Natural killer cell treated with Interleukin-12 subunit alpha and Interleukin-12 subunit beta and Interleukin-15 and Interleukin-18, amount 100 ng/mL, for 72 hours (primary cell): ENCODE measurements at regions not wholly inside any gene's neighbourhood (a gene's known extent, or its start where the extent isn't known, plus 50 kb on each side); places are given as distances from the start of the nearest gene placed in this dataset.
A peak's percentile ranks its signal among the peaks of the same experiment; 100 is the strongest.

Source experiments
- ATAC-seq, 2 donors: fragments of 150-1000 bp; cut with Tn5 transposase in 1 of 2; sonication (Bioruptor Pico), chemical (Tn5 transposase) in 1 of 2; 2 replicates each; pipeline ENCODE4 v1.10.0; 2021
- DNase-seq: peaks from one replicate; pipeline ENCODE4 v3.0.0; 2022; ENCODE audit warnings: low spot score
- H3K27ac Mint-ChIP-seq, 2 donors: 1 replicate in 1 of 2; 2 replicates in 1 of 2; pipeline ENCODE4 v1.8.0; 2022; ENCODE audit warnings: mixed read lengths in 2 of 2, mild to moderate bottlenecking in 1 of 2, moderate library complexity in 1 of 2
- H3K27me3 Mint-ChIP-seq, 2 donors: 1 replicate in 1 of 2; 2 replicates in 1 of 2; pipeline ENCODE4 v1.8.0; 2022; ENCODE audit warnings: mixed read lengths in 2 of 2
- H3K36me3 Mint-ChIP-seq: one replicate; pipeline ENCODE4 v1.8.0; 2022; ENCODE audit warnings: mixed read lengths
- H3K4me1 Mint-ChIP-seq, 2 donors: 1 replicate in 1 of 2; 2 replicates in 1 of 2; pipeline ENCODE4 v1.8.0; 2022; ENCODE audit warnings: low read depth in 2 of 2, mixed read lengths in 2 of 2, mild to moderate bottlenecking in 1 of 2
- H3K4me3 Mint-ChIP-seq: one replicate; pipeline ENCODE4 v1.8.0; 2022; ENCODE audit warnings: mixed read lengths
- H3K9me3 Mint-ChIP-seq: 2 replicates; pipeline ENCODE4 v1.8.0; 2022; ENCODE audit warnings: mixed read lengths

GRCh38 chr2:105989070-105989469 is 205.0 kb downstream of the UXS1 start:
- ATAC-seq (no peak), DNase-seq (no peak)
- Mint-ChIP-seq H3K27ac (no peak overlapping the region), H3K4me1 (no peaks in the 10 kb centered on the region), H3K4me3 (no peak overlapping the region), H3K9me3 (peaks cover 15% of the 10 kb centered on the region), H3K27me3 (peaks cover 3 to 6% of the 10 kb centered on the region in 2 donors), H3K36me3 (peaks cover 39% of the 10 kb centered on the region)

- no peak for ATAC-seq
- peaks cover 0 to 4% of the 10 kb centered on the region in 2 donors for H3K4me1 Mint-ChIP-seq
- no peak overlapping the region for H3K27ac Mint-ChIP-seq
- peaks cover 4% of the 10 kb centered on the region for H3K36me3 Mint-ChIP-seq
- H3K27me3 Mint-ChIP-seq, result peaks cover 10% of the 10 kb centered on the region in 2 donors
- no peak overlapping the region for H3K4me3 Mint-ChIP-seq
- DNase-seq, result no peak
- no peaks in the 10 kb centered on the region for H3K9me3 Mint-ChIP-seq
Observed at GRCh38 chr2:105977807-105978206, 216.3 kb downstream of the UXS1 start.

- H3K9me3 Mint-ChIP-seq, result no peaks in the 10 kb centered on the region
- H3K36me3 Mint-ChIP-seq, result peaks cover 4% of the 10 kb centered on the region
- ATAC-seq, result no peak
- H3K4me3 Mint-ChIP-seq, result no peak overlapping the region
- H3K27ac Mint-ChIP-seq, result no peak overlapping the region
- no peak for DNase-seq
- H3K4me1 Mint-ChIP-seq, result peaks cover 0 to 4% of the 10 kb centered on the region in 2 donors
- H3K27me3 Mint-ChIP-seq, result peaks cover 10% of the 10 kb centered on the region in 2 donors
Observed at GRCh38 chr2:105977212-105977611, 216.9 kb downstream of the UXS1 start.

- no peak overlapping the region for H3K27ac Mint-ChIP-seq
Observed at GRCh38 chr2:105974812-105975211, 219.3 kb downstream of the UXS1 start.

GRCh38 chr2:105972927-105973326 is 221.2 kb downstream of the UXS1 start:
- DNase-seq, result no peak
- Mint-ChIP-seq H3K27ac (no peak overlapping the region), H3K4me3 (no peak overlapping the region), H3K27me3 (peaks cover 10% of the 10 kb centered on the region in 2 donors), H3K36me3 (peaks cover 4% of the 10 kb centered on the region), H3K9me3 (no peaks in the 10 kb centered on the region), H3K4me1 (peaks cover 0 to 4% of the 10 kb centered on the region in 2 donors)
- ATAC-seq, result no peak

More at GRCh38 chr2:105974812-105975211, 219.3 kb downstream of the UXS1 start:
- ATAC-seq (no peak), DNase-seq (no peak)
- peaks cover 10% of the 10 kb centered on the region in 2 donors for H3K27me3 Mint-ChIP-seq
- no peaks in the 10 kb centered on the region for H3K9me3 Mint-ChIP-seq
- peaks cover 4% of the 10 kb centered on the region for H3K36me3 Mint-ChIP-seq
- H3K4me1 Mint-ChIP-seq, result peaks cover 0 to 4% of the 10 kb centered on the region in 2 donors
- no peak overlapping the region for H3K4me3 Mint-ChIP-seq

GRCh38 chr2:105972246-105972645 is 221.9 kb downstream of the UXS1 start:
- Mint-ChIP-seq H3K4me3 (no peak overlapping the region), H3K27ac (no peak overlapping the region), H3K36me3 (peaks cover 1% of the 10 kb centered on the region), H3K4me1 (peaks cover 0 to 4% of the 10 kb centered on the region in 2 donors), H3K27me3 (peaks cover 10% of the 10 kb centered on the region in 2 donors), H3K9me3 (no peaks in the 10 kb centered on the region)
- ATAC-seq (no peak), DNase-seq (no peak)

GRCh38 chr2:105969552-105969951 is 224.5 kb downstream of the UXS1 start:
- Mint-ChIP-seq H3K4me3 (no peak overlapping the region), H3K36me3 (no peaks in the 10 kb centered on the region), H3K9me3 (no peaks in the 10 kb centered on the region), H3K4me1 (no peaks in the 10 kb centered on the region), H3K27me3 (peaks cover 2 to 5% of the 10 kb centered on the region in 2 donors), H3K27ac (no peak overlapping the region)
- no peak for DNase-seq
- no peak for ATAC-seq

- Mint-ChIP-seq H3K27me3 (peaks cover 0 to 3% of the 10 kb centered on the region in 2 donors), H3K36me3 (no peaks in the 10 kb centered on the region), H3K27ac (no peak overlapping the region), H3K9me3 (no peaks in the 10 kb centered on the region), H3K4me3 (no peak overlapping the region), H3K4me1 (no peaks in the 10 kb centered on the region)
- no peak for ATAC-seq
- DNase-seq, result no peak
Observed at GRCh38 chr2:105962221-105962620, 217.5 kb downstream of the NCK2 start.

GRCh38 chr2:105961599-105962146 is 217.0 kb downstream of the NCK2 start:
- peaks cover 0 to 3% of the 10 kb centered on the region in 2 donors for H3K27me3 Mint-ChIP-seq
- H3K27ac Mint-ChIP-seq, result no peak overlapping the region
- DNase-seq (no peak), ATAC-seq (no peak)
- no peaks in the 10 kb centered on the region for H3K36me3 Mint-ChIP-seq
- H3K9me3 Mint-ChIP-seq, result no peaks in the 10 kb centered on the region
- no peaks in the 10 kb centered on the region for H3K4me1 Mint-ChIP-seq
- H3K4me3 Mint-ChIP-seq, result no peak overlapping the region

GRCh38 chr2:105959357-105959756 is 214.6 kb downstream of the NCK2 start:
- Mint-ChIP-seq H3K27ac (no peak overlapping the region), H3K9me3 (no peaks in the 10 kb centered on the region), H3K36me3 (no peaks in the 10 kb centered on the region), H3K27me3 (peaks cover 0 to 9% of the 10 kb centered on the region in 2 donors), H3K4me3 (no peak overlapping the region), H3K4me1 (no peaks in the 10 kb centered on the region)
- ATAC-seq, result no peak
- DNase-seq, result no peak

GRCh38 chr2:105954891-105955290 is 210.2 kb downstream of the NCK2 start:
- DNase-seq (no peak), ATAC-seq (no peak)
- no peak overlapping the region for H3K27ac Mint-ChIP-seq
- H3K4me3 Mint-ChIP-seq, result no peak overlapping the region
- H3K27me3 Mint-ChIP-seq, result peaks cover 0 to 5% of the 10 kb centered on the region in 2 donors
- H3K36me3 Mint-ChIP-seq, result no peaks in the 10 kb centered on the region
- peaks cover 7 to 9% of the 10 kb centered on the region in 2 donors for H3K4me1 Mint-ChIP-seq
- no peaks in the 10 kb centered on the region for H3K9me3 Mint-ChIP-seq

GRCh38 chr2:105953942-105954341 is 209.2 kb downstream of the NCK2 start:
- Mint-ChIP-seq H3K9me3 (no peaks in the 10 kb centered on the region), H3K4me1 (peaks cover 7 to 9% of the 10 kb centered on the region in 2 donors), H3K36me3 (no peaks in the 10 kb centered on the region), H3K27me3 (peaks cover 0 to 5% of the 10 kb centered on the region in 2 donors), H3K4me3 (no peak overlapping the region), H3K27ac (peak overlapping the region in 1 of 2 donors; percentile 39)
- ATAC-seq (no peak), DNase-seq (no peak)

GRCh38 chr2:105952131-105952530 is 207.4 kb downstream of the NCK2 start:
- peaks cover 7 to 9% of the 10 kb centered on the region in 2 donors for H3K4me1 Mint-ChIP-seq
- DNase-seq (no peak), ATAC-seq (no peak)
- no peaks in the 10 kb centered on the region for H3K36me3 Mint-ChIP-seq
- no peaks in the 10 kb centered on the region for H3K9me3 Mint-ChIP-seq
- no peak overlapping the region for H3K4me3 Mint-ChIP-seq
- H3K27me3 Mint-ChIP-seq, result peaks cover 0 to 8% of the 10 kb centered on the region in 2 donors
- H3K27ac Mint-ChIP-seq, result no peak overlapping the region

- no peaks in the 10 kb centered on the region for H3K9me3 Mint-ChIP-seq
- H3K27me3 Mint-ChIP-seq, result peaks cover 0 to 8% of the 10 kb centered on the region in 2 donors
- H3K36me3 Mint-ChIP-seq, result no peaks in the 10 kb centered on the region
- H3K27ac Mint-ChIP-seq, result no peak overlapping the region
- H3K4me3 Mint-ChIP-seq, result no peak overlapping the region
- peaks cover 7 to 9% of the 10 kb centered on the region in 2 donors for H3K4me1 Mint-ChIP-seq
- no peak for DNase-seq
- no peak for ATAC-seq
Observed at GRCh38 chr2:105951384-105951694, 206.6 kb downstream of the NCK2 start.
